Left renal cortex interstitium (tissue), 4 donors: ENCODE measurements at regions not wholly inside any gene's neighbourhood (a gene's known extent, or its start where the extent isn't known, plus 50 kb on each side); places are given as distances from the start of the nearest gene placed in this dataset.
"Not testable (repeated sequence)": the region's sequence is repeated elsewhere in the genome, so short reads cannot be mapped to it uniquely, and the experiment has no call there.

ENCODE experiments used
- DNase-seq, 4 donors: peaks; one replicate each; pipeline ENCODE4 v3.0.0-alpha.2; 2013; ENCODE audit warnings: low read depth in 4 of 4, low spot score in 2 of 4, missing footprints in 1 of 4

GRCh38 chr9:38198140-38198539 lies 129.1 kb upstream of the SHB start:
- no peak for DNase-seq

DNA sequence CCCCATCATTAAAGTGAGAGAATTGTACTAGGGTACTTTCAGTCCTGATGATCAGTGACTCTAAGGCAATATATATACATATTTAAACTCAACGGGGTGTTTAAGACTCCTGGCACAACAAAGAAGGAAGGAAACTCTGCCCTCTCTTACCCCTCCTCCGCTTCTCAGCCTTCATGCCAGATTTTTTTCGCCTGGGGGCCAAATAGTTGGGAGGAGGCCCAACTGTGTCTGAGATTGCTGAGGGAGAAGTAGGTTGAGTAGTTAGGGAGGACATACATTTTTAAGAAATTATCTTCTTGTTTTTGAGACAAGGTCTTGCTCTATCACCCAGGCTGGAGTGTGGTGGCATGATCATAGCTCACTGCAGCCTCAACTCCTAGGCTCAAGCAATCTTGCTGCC lies 127.7 kb upstream of the SHB start:
- DNase-seq = no peak

GRCh38 chr9:38195737-38196161 lies 126.7 kb upstream of the SHB start:
- no peak for DNase-seq

- DNase-seq = no peak
These were observed 125.8 kb upstream of the SHB start for GRCh38 chr9:38194870-38195269.

GRCh38 chr9:38192731-38193265 lies 123.8 kb upstream of the SHB start:
- DNase-seq = no peak

DNA sequence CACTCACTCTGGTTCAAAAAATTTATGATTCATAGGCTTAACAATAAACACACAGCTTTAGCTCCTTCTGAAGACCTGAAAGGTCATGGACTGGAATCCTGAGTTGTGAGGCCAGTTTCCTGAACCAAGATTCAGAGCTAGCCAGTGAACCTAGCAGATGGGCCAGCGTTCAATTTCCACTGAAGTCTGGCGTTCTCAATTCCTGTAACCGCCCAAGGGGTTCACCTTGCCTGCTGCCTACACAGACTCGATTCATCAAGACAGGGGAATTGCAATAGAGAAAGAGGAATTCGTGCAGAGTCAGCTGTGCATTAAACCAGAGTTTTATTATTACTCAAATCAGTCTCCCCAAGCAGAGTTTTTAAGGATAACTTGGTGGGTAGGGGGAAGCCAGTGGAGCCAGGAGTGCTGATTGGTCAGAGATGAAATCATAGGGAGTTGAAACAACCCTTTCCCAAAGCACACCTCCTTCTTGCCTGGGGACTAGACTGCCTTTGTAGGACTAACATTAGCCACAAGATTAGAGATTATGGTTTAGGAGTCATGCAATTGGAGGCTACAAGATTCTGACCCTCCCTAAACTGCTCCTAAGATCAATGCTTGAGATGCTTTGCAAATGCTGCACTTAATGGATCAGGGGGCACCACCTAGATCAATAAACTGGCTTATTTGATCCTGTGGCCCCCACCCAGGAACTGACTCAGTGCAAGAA lies 117.5 kb upstream of the SHB start:
- DNase-seq = no peak

GRCh38 chr9:38185647-38186403 lies 116.8 kb upstream of the SHB start:
- DNase-seq = no peak

DNA sequence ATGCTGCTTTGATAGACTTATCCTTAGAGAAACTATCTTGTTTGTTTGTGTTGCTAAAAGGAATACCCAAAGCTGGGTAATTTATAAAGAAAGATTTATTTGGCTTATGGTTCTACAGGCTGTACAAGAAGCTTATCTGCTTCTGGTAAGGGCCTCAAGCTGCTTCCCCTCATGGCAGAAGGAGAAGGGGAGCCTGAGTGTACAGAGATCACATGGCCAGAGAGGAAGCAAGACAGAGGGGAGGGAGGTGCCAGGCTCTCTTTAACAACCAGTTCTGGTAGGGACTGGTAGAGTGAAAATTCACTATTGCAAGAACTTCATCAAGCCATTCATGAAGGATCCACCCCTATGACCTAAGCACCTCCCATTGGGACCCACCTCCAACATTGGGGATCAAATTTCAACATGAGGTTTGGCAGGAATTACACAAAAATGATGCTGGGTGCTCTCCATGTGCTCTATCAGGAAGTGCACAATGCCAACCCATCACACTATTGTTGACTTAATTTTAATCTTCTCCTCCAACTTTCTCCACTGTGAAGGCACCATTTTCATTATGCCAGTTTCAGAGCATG lies 115.1 kb upstream of the SHB start:
- DNase-seq = no peak

GRCh38 chr9:38182321-38182720 lies 113.3 kb upstream of the SHB start:
- DNase-seq = no peak

DNA sequence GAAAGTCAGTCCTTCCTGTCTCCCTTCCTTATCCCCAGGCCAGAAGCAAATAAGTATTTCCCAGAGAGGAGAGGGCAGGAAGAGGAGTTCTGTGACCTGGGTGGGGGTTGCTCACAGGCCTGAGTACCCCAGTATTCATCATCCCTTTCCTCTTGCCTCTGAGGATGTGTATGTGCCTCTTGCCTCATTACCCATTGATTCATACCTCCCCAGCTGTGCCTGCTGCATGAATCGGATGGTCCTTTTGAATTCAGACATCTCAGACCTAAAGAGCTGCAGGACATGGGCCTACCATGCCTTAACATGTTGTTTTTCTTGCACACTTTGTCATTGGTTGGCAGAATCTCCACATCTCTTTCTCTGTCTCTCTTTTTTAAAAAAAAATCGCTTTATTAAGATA lies 112.8 kb upstream of the SHB start:
- DNase-seq = no peak

DNA sequence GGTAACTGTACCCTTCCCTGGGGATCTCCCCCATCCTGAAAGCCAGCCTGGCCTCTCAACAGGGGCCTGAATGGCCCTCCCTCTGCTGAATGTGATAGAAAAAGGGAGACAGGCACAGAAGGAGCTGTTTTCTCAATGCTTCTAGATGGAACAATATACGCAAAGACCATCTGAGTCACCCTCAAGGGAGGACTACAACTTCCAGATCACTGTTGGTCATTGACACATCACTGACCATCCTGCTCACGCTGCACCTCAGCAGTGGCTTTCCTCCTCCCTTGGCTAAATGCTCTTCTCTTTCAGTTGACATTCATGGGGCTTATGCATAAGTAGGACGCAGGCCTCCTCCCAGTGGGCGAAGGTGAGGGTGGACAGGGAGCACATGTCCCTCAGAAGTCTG lies 112.2 kb upstream of the SHB start:
- no peak for DNase-seq

GRCh38 chr9:38180656-38181055 lies 111.6 kb upstream of the SHB start:
- DNase-seq = no peak

DNA sequence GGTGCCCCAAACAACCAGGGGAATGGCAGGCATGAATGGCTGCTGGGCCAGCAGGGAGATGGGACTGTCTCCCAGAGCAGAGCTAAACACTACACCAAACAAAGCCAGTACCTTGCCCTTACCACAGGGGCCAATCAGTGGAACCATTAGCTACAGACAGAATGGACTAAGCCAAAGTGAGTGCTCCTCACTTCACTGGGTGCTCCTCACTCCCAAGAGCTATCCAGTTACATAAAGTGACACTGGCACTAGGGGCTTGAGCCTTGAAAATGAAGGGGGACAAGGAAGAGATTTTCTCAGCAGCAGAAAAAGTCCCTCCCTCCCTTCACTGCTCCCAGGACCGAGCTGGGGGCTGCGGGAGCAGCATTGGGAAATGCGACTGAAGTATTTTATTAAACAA lies 110.9 kb upstream of the SHB start:
- DNase-seq = no peak

DNA sequence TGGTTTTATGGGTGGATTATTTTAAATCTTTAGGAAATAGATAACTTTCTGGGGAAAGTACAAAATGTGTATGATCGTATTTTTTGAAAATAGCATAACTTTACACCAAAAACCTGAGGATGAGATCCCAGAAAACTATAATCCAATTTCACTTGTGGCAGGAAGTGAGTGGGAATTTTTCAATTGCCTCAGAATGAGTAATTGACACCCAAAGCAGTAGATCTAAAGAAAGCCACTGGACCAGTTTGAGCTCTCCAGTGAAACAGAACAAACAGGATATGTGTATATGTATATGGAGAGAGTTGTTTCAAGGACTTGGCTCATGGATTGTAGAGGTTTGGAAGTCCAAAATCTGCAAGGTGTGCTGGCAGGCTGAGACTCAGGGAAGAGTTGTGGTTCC lies 109.2 kb upstream of the SHB start:
- no peak for DNase-seq

DNA sequence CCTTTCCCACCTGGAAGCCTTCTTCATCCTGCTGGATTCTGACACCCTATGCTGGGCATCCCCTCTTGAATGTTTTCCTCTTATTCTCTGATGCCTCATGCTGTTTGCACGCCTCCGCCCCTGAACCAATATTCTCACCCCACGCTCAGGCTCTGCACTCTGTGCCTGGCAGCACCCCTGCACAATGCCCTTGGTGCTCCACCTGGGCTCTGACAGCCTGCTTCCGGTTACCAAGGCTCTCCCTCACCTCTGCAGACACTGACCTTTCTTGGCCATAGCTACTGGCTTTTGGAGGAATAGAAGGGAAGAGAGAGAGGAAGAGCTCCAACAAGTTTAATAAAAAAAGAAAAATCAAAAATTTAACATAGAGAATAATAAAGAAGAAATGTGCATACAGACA lies 108.7 kb upstream of the SHB start:
- no peak for DNase-seq

GRCh38 chr9:38176251-38176650 lies 107.2 kb upstream of the SHB start:
- no peak for DNase-seq

GRCh38 chr9:38175423-38175822 lies 106.4 kb upstream of the SHB start:
- DNase-seq = no peak

- no peak for DNase-seq
These were observed 103.6 kb upstream of the SHB start for GRCh38 chr9:38172586-38172985.

GRCh38 chr9:38171926-38172325 lies 102.9 kb upstream of the SHB start:
- no peak for DNase-seq

DNA sequence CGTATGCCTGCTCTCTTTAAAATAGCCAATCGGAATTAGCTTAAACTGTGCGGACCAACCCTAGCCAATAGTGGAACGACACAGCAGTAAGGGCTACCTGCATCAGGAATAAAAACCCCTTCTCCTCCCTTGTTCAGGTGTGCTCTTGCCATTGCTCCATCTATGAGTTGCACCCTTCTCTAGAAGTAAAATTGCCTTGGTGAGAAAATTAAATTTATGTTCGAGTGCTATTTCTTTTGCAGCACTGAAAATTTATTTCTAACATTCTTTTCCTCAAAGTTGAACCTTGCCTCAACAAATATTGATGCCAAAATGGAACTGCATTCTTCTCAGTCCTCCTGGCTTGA lies 102.5 kb upstream of the SHB start:
- no peak for DNase-seq

DNA sequence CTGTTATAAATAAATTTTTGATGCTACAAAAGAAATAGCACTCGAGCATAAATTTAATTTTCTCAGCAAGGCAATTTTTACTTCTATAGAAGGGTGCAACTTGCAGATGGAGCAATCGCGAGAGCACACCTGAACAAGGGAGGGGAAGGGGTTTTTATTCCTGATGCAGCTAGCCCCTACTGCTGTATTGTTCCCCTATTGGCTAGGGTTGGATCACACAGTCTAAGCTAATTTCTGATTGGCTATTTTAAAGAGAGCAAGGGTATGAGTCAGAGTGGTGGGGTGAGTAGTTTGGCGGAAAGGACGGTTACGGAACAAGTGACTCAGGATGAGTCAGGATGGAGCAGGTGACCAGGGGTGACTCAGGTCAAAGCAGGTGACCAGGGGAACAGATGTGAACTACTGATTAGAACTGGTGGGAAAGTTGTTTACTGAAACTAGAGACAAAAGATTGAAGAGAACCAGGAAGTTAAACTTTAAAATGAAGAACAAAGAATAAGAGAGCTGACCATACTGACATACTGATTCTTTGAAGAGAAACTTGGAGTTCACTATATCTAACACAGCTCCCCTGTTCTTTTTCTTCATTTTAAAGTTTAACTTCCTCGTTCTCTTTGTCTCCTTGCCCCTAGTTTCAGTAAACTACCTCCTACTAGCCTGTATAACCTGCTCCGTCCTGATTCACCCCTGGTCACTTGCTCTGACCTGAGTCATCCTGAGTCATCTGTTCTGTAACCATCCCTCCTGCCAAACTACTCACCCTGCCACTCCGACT lies 101.9 kb upstream of the SHB start:
- DNase-seq = not testable (repeated sequence)
